NB4 (cell line): ENCODE measurements at regions not wholly inside any gene's neighbourhood (a gene's known extent, or its start where the extent isn't known, plus 50 kb on each side); places are given as distances from the start of the nearest gene placed in this dataset.
A peak's percentile ranks its signal among the peaks of the same experiment; 100 is the strongest.

Experiments
- DNase-seq: peaks from one replicate; pipeline ENCODE4 v3.0.0; 2010; ENCODE audit warnings: low read depth
- H3K4me3 ChIP-seq: one replicate; pipeline ENCODE4 v1.5.1; 2011; ENCODE audit warnings: mild to moderate bottlenecking, low read depth, low read length, moderate library complexity
- CTCF ChIP-seq: IDR thresholded peaks from one replicate; pipeline ENCODE4 v1.5.1; 2012; ENCODE audit warnings: low read depth, low read length
- MAX ChIP-seq: IDR thresholded peaks from 2 replicates; pipeline ENCODE4 v1.6.1; 2011; ENCODE audit warnings: low read depth, low read length
- MYC ChIP-seq: IDR thresholded peaks from 2 replicates; pipeline ENCODE4 v1.6.1; 2011; ENCODE audit warnings: low read depth, low read length
- POLR2A ChIP-seq: IDR thresholded peaks from 2 replicates; pipeline ENCODE4 v1.6.1; 2011; ENCODE audit warnings: mild to moderate bottlenecking; ENCODE audit not compliant: insufficient read length; ENCODE audit errors: extremely low read depth

- TF ChIP-seq MAX: no peak
- TF ChIP-seq CTCF: no peak
- no peak for TF ChIP-seq MYC
- H3K4me3 ChIP-seq: no peak overlapping the region
- DNase-seq: peak; percentile 26
Observed at GRCh38 chr6:78308025-78308424, 559.3 kb upstream of the IRAK1BP1 start.

GRCh38 chr6:78322068-78322845 lies 545.1 kb upstream of the IRAK1BP1 start:
- no peak for DNase-seq
- no peak for TF ChIP-seq CTCF
- TF ChIP-seq MAX: no peak
- no peak overlapping the region for H3K4me3 ChIP-seq

GRCh38 chr6:78324213-78324612 lies 543.1 kb upstream of the IRAK1BP1 start:
- H3K4me3 ChIP-seq: no peak overlapping the region
- no peak for TF ChIP-seq MAX
- TF ChIP-seq MYC: no peak
- TF ChIP-seq POLR2A: no peak
- TF ChIP-seq CTCF: no peak
- peak; percentile 32 for DNase-seq

- H3K4me3 ChIP-seq: no peak overlapping the region
Observed at GRCh38 chr6:78340755-78341154, 526.6 kb upstream of the IRAK1BP1 start.

GRCh38 chr6:78345882-78346281 lies 521.5 kb upstream of the IRAK1BP1 start:
- H3K4me3 ChIP-seq: no peak overlapping the region
- TF ChIP-seq MAX: no peak
- TF ChIP-seq POLR2A: no peak
- TF ChIP-seq CTCF: no peak
- TF ChIP-seq MYC: no peak
- DNase-seq: no peak

More at GRCh38 chr6:78340755-78341154, 526.6 kb upstream of the IRAK1BP1 start:
- no peak for TF ChIP-seq CTCF
- TF ChIP-seq POLR2A: no peak
- no peak for TF ChIP-seq MAX
- TF ChIP-seq MYC: no peak
- DNase-seq: no peak
